Neural cell (in vitro differentiated cells): ENCODE measurements at regions not wholly inside any gene's neighbourhood (a gene's known extent, or its start where the extent isn't known, plus 50 kb on each side); places are given as distances from the start of the nearest gene placed in this dataset.

Source experiments
- H2AFZ ChIP-seq: fragments of 200-600, 300-800 bp; sonication (generic), shearing (Covaris generic); 2 replicates; pipeline ENCODE4 v1.6.0; 2014; ENCODE audit warnings: low read depth, mild to moderate bottlenecking, antibody characterized with exemption, low read length, moderate library complexity
- H3F3A ChIP-seq: fragments of 200-600 bp; shearing (Covaris generic); 2 replicates; pipeline ENCODE4 v1.6.1; 2016; ENCODE audit warnings: mild to moderate bottlenecking, moderate library complexity, mixed read lengths, antibody characterized with exemption, low read length; ENCODE audit not compliant: insufficient read depth, poor library complexity, severe bottlenecking
- H3K27ac ChIP-seq: fragments of 200-600, 300-800 bp; sonication (generic), shearing (Covaris generic); 2 replicates; pipeline ENCODE4 v1.5.1; 2014; ENCODE audit warnings: mild to moderate bottlenecking, low read length, moderate library complexity
- H3K27me3 ChIP-seq: fragments of 300-800, 200-600 bp; sonication (generic), shearing (Covaris generic); 2 replicates; pipeline ENCODE4 v1.6.0; 2014; ENCODE audit warnings: mild to moderate bottlenecking, low read depth, low read length, moderate library complexity; ENCODE audit not compliant: insufficient read depth
- H3K36me3 ChIP-seq: fragments of 300-800, 200-600 bp; sonication (generic), shearing (Covaris generic); 2 replicates; pipeline ENCODE4 v1.5.1; 2014; ENCODE audit warnings: mild to moderate bottlenecking, antibody characterized with exemption, low read length, moderate library complexity; ENCODE audit not compliant: insufficient read depth
- H3K4me2 ChIP-seq: fragments of 300-800, 200-600 bp; sonication (generic), shearing (Covaris generic); 2 replicates; pipeline ENCODE4 v1.6.0; 2014; ENCODE audit warnings: mild to moderate bottlenecking, low read length
- H3K4me3 ChIP-seq: fragments of 300-800, 200-600 bp; sonication (generic), shearing (Covaris generic); 2 replicates; pipeline ENCODE4 v1.5.1; 2014; ENCODE audit warnings: mild to moderate bottlenecking, low read length, moderate library complexity
- H3K79me2 ChIP-seq: fragments of 200-600 bp; shearing (Covaris generic); replicated peaks from 2 replicates; pipeline ENCODE4 v1.6.0; 2014; ENCODE audit warnings: mild to moderate bottlenecking, low read length, moderate library complexity; ENCODE audit not compliant: insufficient read depth
- H3K9ac ChIP-seq: fragments of 300-800, 200-600 bp; sonication (generic), shearing (Covaris generic); 2 replicates; pipeline ENCODE4 v1.6.1; 2016; ENCODE audit warnings: mild to moderate bottlenecking, low read length, mixed read lengths
- H3K9me2 ChIP-seq: fragments of 200-600 bp; shearing (Covaris generic); 2 replicates; pipeline ENCODE4 v1.6.1; 2016; ENCODE audit warnings: mild to moderate bottlenecking, low read length, mixed read lengths; ENCODE audit not compliant: insufficient read depth
- H3K9me3 ChIP-seq: fragments of 200-600, 300-800 bp; sonication (generic), shearing (Covaris generic); 2 replicates; pipeline ENCODE4 v1.6.1; 2016; ENCODE audit warnings: mild to moderate bottlenecking, mixed run types, low read length, moderate library complexity, mixed read lengths
- H4K20me1 ChIP-seq: fragments of 200-600 bp; shearing (Covaris generic); 2 replicates; pipeline ENCODE4 v1.6.1; 2016; ENCODE audit warnings: mild to moderate bottlenecking, mixed run types; ENCODE audit not compliant: insufficient read depth
- EZH2 ChIP-seq: fragments of 200-600, 300-800 bp; shearing (Covaris generic), sonication (generic); IDR thresholded peaks from 2 replicates; pipeline ENCODE4 v1.6.1; 2014; ENCODE audit warnings: antibody characterized with exemption, low read length, borderline replicate concordance, mild to moderate bottlenecking; ENCODE audit not compliant: insufficient read depth, poor library complexity, severe bottlenecking
- MXI1 ChIP-seq: fragments of 450-650 bp; conservative IDR thresholded peaks from 2 replicates; pipeline ENCODE4 v1.6.1; 2014; ENCODE audit warnings: antibody characterized with exemption, mild to moderate bottlenecking; ENCODE audit not compliant: poor library complexity, severe bottlenecking
- POLR2AphosphoS5 ChIP-seq: IDR thresholded peaks from 2 replicates; pipeline ENCODE4 v1.6.1; 2012
- RAD21 ChIP-seq: fragments of 450-650 bp; conservative IDR thresholded peaks from 2 replicates; pipeline ENCODE4 v1.6.1; 2014; ENCODE audit warnings: antibody characterized with exemption, mild to moderate bottlenecking, moderate library complexity
- SMC3 ChIP-seq: fragments of 450-650 bp; conservative IDR thresholded peaks from 2 replicates; pipeline ENCODE4 v1.6.1; 2014; ENCODE audit warnings: antibody characterized with exemption, mild to moderate bottlenecking, moderate library complexity; ENCODE audit not compliant: poor library complexity
- TAF1 ChIP-seq: IDR thresholded peaks from 2 replicates; pipeline ENCODE4 v1.6.1; 2012; ENCODE audit warnings: low read depth
- TF ChIP-seq, protein P1 (sequence below): fragments of 450-650 bp; IDR thresholded peaks from 2 replicates; pipeline ENCODE4 v1.5.1; 2014; ENCODE audit warnings: antibody characterized with exemption, mild to moderate bottlenecking, moderate library complexity; ENCODE audit not compliant: poor library complexity, severe bottlenecking
- TF ChIP-seq, protein P2 (sequence below): IDR thresholded peaks from 2 replicates; pipeline ENCODE4 v1.6.1; 2012; ENCODE audit warnings: borderline replicate concordance

DNA sequence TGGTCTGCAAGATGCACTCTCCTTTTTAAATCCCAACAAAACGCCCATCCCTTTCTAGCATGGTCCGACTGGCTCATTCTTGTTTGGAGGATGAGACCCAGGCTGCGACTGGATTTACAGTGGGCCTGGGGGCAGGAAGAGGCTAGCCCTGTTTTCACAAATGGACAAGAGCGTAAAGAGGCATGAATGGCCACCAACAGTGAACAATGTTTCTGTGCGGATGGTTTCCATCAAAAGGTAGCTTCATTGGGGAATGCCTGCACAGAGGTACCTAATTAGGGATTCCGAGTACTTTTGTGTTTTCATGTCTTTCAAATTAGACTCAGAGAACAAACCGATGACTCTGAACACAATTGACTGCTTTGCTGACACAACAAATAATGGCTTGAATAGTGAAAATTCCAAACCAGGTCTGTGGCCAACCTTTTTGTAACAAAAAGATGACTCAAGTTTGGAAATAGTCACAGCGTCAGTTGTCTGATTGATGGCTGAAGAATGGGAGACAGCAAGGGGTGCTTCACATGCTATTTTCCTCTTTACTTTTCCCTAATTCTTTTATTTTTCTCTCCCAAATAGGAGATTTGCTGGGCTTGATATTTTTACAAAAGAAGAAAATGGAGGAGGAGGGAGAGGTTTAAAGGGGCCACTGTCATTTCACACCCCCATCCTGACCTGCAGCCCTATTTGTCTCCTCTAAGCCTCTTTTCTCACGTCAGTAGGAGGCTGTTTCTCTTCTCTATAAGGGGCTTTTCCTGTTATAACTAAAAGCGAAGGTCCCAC is 208.1 kb upstream of the S1PR3 start:
- H3K9me3 ChIP-seq = no peaks in the 10 kb centered on the region
- H3K79me2 ChIP-seq = no peaks in the 10 kb centered on the region
- H2AFZ ChIP-seq = no peak overlapping the region
- H3K9ac ChIP-seq = no peak overlapping the region
- TF ChIP-seq TAF1 = no peak
- TF ChIP-seq, protein P1, sequence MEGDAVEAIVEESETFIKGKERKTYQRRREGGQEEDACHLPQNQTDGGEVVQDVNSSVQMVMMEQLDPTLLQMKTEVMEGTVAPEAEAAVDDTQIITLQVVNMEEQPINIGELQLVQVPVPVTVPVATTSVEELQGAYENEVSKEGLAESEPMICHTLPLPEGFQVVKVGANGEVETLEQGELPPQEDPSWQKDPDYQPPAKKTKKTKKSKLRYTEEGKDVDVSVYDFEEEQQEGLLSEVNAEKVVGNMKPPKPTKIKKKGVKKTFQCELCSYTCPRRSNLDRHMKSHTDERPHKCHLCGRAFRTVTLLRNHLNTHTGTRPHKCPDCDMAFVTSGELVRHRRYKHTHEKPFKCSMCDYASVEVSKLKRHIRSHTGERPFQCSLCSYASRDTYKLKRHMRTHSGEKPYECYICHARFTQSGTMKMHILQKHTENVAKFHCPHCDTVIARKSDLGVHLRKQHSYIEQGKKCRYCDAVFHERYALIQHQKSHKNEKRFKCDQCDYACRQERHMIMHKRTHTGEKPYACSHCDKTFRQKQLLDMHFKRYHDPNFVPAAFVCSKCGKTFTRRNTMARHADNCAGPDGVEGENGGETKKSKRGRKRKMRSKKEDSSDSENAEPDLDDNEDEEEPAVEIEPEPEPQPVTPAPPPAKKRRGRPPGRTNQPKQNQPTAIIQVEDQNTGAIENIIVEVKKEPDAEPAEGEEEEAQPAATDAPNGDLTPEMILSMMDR = no peak
- TF ChIP-seq SMC3 = no peak
- TF ChIP-seq RAD21 = no peak
- no peak for TF ChIP-seq EZH2
- TF ChIP-seq, protein P2, sequence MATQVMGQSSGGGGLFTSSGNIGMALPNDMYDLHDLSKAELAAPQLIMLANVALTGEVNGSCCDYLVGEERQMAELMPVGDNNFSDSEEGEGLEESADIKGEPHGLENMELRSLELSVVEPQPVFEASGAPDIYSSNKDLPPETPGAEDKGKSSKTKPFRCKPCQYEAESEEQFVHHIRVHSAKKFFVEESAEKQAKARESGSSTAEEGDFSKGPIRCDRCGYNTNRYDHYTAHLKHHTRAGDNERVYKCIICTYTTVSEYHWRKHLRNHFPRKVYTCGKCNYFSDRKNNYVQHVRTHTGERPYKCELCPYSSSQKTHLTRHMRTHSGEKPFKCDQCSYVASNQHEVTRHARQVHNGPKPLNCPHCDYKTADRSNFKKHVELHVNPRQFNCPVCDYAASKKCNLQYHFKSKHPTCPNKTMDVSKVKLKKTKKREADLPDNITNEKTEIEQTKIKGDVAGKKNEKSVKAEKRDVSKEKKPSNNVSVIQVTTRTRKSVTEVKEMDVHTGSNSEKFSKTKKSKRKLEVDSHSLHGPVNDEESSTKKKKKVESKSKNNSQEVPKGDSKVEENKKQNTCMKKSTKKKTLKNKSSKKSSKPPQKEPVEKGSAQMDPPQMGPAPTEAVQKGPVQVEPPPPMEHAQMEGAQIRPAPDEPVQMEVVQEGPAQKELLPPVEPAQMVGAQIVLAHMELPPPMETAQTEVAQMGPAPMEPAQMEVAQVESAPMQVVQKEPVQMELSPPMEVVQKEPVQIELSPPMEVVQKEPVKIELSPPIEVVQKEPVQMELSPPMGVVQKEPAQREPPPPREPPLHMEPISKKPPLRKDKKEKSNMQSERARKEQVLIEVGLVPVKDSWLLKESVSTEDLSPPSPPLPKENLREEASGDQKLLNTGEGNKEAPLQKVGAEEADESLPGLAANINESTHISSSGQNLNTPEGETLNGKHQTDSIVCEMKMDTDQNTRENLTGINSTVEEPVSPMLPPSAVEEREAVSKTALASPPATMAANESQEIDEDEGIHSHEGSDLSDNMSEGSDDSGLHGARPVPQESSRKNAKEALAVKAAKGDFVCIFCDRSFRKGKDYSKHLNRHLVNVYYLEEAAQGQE = no peak
- TF ChIP-seq MXI1 = no peak
- TF ChIP-seq POLR2AphosphoS5 = no peak
- H3K4me3 ChIP-seq = no peak overlapping the region
- H4K20me1 ChIP-seq = no peaks in the 10 kb centered on the region
- H3F3A ChIP-seq = no peaks in the 10 kb centered on the region
- H3K9me2 ChIP-seq = no peaks in the 10 kb centered on the region
- H3K27me3 ChIP-seq = no peaks in the 10 kb centered on the region
- no peak overlapping the region for H3K27ac ChIP-seq
- H3K36me3 ChIP-seq = no peaks in the 10 kb centered on the region
- H3K4me2 ChIP-seq = no peak overlapping the region

GRCh38 chr9:88783711-88784083 is 207.6 kb upstream of the S1PR3 start:
- Histone ChIP-seq H3K27ac (no peak overlapping the region), H3K4me2 (no peak overlapping the region), H3K36me3 (no peaks in the 10 kb centered on the region), H3K9me2 (no peaks in the 10 kb centered on the region), H3K4me3 (no peak overlapping the region), H3K27me3 (no peaks in the 10 kb centered on the region), H3K9me3 (no peaks in the 10 kb centered on the region), H3F3A (no peaks in the 10 kb centered on the region), H2AFZ (no peak overlapping the region), H3K79me2 (no peaks in the 10 kb centered on the region), H4K20me1 (no peaks in the 10 kb centered on the region), H3K9ac (no peak overlapping the region)
- no peak for TF ChIP-seq POLR2AphosphoS5
- no peak for TF ChIP-seq TAF1
- TF ChIP-seq, protein P2 = no peak
- TF ChIP-seq, protein P1 = no peak
- TF ChIP-seq SMC3 = no peak
- TF ChIP-seq MXI1 = no peak
